HG03439 (cell line): ENCODE measurements at regions not wholly inside any gene's neighbourhood (a gene's known extent, or its start where the extent isn't known, plus 50 kb on each side); places are given as distances from the start of the nearest gene placed in this dataset.

Source experiments
- ATAC-seq: cut with Tn5 transposase; IDR thresholded peaks from one replicate; pipeline ENCODE4 v1.9.1; 2021; ENCODE audit warnings: mild to moderate bottlenecking, moderate library complexity; ENCODE audit not compliant: unreplicated experiment

DNA sequence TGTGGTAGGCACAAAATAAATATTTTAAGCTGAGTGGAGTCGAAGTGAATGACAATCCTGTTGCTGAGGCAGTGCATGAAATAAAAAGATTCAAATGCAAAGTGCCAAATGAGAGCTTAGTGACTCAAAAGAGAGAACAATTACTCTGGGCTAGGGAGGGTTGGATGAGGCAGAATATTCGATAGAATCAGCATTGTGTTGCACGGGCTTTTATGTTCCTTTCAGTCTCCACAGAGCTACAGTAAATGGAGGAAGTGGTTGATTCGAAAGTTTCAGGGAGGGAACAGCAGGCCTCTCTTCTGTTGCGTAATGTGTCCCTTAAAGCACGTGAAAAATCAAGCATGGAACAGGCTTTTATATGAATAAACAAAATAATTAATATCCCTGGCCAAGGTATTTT is 599.3 kb upstream of the CELF2 start:
- ATAC-seq: peak; percentile 66

DNA sequence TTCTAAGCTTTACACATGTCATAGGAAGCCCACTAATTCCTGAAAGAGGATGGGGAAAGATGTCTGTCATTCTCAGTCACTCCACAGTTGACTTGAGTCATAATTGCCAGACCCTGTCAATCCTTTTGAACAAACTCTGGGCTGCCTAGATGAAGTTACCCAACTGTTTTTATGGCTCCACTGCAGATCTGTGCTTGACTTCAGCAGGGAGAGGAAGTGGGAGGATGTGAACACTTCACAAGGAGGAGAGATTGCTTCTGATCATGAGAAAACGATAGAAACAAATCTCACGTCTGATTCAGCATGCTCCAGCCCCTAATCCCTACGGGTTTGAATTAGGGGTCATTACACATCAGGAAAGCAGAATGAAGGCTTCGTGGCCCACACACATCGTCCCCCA is 596.6 kb upstream of the CELF2 start:
- no peak for ATAC-seq

DNA sequence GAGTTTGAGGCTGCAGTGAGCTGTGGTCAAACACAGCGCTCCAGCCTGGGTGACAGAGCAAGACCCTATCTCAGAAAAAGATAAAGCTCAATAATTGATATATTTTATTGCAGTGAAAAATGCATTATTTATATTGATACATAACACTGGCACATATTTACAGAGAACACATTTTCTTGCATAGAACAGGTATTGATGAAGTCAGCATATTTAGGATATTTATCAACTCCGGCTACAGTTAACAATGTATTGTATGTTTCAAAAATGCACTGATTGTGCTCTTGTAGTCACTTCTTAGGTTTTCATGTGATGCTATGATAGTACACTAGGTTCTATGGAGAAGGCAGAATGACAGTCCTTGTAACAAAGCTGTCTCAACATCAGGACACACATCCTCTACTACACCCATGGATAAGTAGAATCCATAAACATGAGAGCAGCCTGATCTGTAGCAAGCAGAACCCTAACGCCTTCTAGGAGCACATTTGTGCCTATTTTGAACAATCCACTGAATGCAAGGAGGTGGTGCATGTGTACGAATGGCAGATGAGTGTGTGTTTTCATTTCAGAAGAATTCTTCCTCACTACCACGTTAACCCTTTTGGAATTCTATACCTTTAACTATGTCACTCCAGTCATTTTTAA is 586.1 kb upstream of the CELF2 start:
- no peak for ATAC-seq

- no peak for ATAC-seq
Measured at GRCh38 chr10:10432296-10433035, 585.2 kb upstream of the CELF2 start.

GRCh38 chr10:10434312-10434711 is 583.4 kb upstream of the CELF2 start:
- no peak for ATAC-seq

DNA sequence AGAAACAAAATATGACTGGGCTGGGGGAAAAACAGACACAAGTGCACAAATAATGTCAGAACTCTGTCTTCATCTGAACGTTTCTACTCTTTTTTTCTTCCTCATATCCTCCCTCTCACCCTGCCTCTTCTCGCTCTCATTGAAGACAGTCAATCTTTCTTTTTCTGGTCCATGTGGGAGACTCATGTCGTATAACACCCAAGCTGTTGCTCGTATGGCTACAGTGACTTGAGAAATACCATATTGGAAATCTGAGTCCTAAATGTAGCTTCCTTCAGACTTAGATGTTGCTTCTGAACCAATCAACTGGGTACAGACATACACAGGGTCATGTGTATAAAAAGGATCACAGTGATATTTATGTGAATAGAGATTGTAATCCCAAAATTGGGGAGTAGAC is 579.8 kb upstream of the CELF2 start:
- no peak for ATAC-seq

DNA sequence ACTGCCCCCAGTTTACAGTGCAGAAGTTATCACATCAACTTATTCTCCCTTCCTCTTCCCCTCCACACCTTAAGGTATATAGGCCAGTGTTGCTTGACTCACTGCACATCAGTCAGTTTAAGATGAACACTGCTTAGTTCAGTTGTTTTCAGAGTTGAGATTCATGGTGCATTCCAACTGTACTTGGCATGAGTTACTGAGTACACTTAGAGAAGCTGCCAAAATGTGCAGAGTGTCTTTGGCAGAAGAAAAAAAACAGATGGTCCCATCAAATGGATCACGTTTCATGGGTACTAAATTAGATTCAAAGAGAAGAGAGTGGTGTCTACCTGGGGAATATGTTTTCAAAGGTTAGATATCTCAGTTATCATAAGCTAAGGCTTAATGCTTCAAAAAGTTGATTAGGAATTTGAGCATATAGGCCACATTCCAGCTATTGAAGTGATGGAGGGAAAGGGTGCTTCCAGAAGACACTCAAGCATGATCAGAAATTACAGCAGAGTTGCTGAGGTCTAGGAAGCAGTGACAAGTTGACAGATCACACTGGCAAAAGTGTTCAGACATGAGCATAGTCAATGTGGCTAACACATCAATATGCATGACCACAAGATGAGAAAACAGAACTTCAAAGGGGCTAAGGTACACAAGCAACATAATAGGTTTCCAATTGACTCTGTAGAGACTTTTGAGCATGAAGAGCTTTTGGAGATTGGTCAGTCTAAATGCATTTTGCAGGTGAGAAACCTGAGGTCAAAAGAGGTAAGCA is 579.2 kb upstream of the CELF2 start:
- no peak for ATAC-seq

DNA sequence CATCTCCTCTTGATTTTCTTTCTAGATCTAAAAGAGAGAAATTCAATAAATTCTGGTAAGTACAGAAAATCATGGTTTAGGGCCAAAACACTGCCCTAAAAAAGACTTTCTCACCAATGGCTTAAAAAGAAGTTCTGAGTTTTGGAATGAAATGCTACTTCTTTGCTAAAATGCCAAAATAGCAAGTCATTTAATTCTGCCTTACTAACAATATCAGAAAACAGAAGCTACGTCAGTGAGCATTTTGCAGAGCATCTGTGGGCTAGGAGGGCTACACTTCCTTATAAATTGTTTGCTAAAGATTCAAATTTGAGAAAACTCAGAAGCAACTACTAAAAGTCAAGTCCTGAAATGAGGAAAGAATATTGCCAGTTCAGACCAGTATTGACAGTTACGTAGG is 560.8 kb upstream of the CELF2 start:
- no peak for ATAC-seq

DNA sequence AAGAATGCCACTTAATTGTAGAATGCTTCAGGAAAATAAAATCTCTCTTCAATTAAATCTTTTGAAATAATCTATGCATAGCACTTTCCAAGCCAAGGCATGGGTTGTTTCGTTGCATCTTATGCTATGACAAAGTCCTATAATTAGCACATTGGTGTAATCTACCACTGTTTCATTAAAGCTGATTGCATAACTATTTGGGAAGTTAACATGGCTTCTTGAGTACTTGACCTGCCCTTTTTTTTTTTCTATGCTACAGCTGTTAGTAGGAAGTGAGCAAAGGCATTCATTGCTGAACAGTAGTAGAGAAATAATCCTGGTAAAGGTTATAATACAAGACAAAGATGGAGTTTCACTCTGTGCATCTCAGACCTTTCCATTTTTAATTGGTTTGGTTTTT is 557.2 kb upstream of the CELF2 start:
- ATAC-seq: no peak

- no peak for ATAC-seq
Measured at GRCh38 chr10:10462151-10462941, 555.3 kb upstream of the CELF2 start.

DNA sequence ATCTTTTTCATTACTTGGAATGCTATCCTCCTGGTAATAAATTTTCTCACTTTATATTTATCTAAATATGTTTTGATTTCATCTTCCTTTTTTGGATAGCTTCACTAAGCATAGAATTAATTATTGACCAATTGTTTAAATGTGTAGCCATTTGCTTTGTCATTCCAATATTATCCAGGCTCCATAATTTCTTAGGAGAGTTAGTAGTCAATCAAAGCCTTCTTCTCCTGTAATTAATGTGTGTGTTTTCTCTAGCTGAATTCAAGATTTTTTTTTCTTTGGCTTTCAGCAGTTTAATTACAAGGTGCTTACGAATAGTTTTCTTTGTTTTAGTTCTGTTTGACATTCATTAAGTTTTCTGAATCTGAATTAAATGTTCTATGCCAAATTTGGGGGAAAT is 545.9 kb upstream of the CELF2 start:
- no peak for ATAC-seq

- no peak for ATAC-seq
Measured at GRCh38 chr10:10475812-10476211, 541.9 kb upstream of the CELF2 start.

GRCh38 chr10:10477844-10478243 is 539.8 kb upstream of the CELF2 start:
- no peak for ATAC-seq

DNA sequence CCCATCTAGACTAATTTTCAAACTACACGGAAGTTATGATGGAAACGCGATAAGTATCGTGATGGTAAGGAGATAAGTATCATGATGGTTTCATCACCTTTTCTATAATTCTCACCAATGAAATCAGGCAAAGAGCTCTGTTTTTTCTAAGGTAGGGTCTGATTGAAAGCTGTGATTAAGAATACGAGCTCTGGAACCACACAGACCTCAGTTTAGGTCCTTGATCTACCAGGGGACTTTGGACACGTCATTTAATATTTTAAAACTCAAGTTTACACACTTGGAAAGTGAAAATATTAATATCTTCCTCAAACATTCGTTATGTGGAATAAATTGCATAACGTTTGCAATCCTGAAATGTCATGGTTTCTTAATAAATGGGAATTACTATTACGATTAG is 538.2 kb upstream of the CELF2 start:
- ATAC-seq: no peak

- ATAC-seq: no peak
Measured at GRCh38 chr10:10482613-10483012, 535.1 kb upstream of the CELF2 start.

- no peak for ATAC-seq
Measured at GRCh38 chr10:10489076-10489475, 528.6 kb upstream of the CELF2 start.

DNA sequence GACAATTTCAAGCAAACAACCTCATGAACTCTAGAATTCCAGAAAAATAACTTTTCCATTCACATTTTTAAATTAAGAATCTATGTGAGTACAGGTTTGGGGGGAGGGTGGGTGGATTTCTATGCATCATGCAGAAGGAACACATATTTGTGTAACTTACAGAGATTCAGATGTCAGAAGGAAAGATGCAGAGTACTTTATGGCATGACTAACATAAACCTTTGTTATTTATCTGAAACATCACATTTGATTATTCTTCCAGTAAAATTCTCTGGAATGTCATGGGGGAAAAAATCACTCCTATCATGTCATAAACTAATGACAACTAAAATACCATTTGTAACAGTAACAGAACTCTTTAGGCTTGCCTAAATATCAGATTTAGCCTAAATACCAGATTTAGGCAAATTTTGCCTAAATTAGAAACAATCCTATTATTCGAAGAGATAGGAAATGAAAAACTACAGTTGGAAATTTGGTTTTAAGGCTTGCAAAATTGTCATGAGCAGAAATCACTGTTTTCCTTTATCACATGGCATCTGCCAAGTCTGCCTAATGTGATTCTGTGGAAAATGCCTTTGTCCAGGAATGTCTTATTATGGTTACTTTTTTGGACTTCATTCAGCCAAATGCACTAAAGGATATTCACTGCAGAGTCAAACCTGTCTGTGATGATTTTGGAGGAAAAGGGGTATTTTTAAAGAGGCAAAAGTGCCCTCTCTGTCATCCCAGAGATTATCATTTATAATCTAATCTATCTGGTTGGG is 527.7 kb upstream of the CELF2 start:
- no peak for ATAC-seq

GRCh38 chr10:10490581-10490980 is 527.1 kb upstream of the CELF2 start:
- no peak for ATAC-seq

DNA sequence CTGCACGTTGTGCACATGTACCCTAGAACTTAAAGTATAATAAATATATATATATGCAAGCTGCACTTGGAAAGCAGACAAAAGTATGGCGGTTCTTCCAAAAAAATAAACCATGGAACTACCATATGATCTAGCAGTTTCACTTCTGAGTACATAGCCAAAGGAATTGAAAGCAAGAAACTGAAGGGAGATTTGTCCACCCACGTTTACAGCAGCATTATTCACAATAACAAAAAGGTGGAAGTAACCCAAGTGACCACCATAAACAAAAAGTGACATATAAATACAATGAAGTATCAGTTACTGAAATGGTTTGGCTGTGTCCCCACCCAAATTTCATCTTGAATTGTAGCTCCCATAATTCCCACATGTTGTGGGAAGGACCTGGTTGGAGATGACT is 525.3 kb upstream of the CELF2 start:
- no peak for ATAC-seq

DNA sequence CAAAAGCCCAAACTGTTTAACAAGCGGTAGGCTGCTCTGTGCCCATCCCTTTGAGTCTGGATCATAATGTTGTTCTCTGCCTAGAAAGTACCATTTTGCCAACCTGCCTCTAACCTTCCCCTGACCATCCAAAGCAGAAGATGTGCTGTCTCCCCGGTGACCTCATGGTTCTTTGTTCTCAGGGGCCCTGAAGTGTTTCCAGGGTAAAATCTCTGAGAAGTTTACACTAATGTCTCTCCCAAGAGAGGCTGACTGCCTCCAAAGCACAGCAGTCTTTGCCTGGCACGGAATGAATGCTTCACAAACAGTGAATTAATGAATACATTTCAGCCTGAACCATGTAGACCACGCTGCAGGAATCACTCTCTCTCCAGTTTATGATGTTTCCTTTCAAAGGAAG is 523.8 kb upstream of the CELF2 start:
- no peak for ATAC-seq

DNA sequence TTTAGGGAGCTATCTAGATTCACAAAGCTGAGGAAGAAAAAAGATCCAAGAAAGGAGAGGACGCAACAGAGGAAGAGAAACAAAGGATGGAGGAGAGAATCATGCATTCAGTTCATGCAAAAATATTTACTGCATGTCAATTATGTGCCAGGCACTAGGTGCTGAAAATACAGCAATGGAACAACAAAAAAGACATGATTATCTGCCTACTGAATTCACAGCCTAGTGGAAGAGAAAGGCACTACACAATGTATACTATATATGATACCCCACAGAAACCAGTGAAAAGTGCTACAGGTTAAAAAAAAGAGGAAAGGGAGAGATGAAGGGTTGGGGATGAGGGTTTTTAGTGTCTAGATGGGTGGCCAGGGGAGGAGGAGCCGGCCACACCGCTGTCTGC is 520.4 kb upstream of the CELF2 start:
- ATAC-seq: no peak
